Transverse colon (tissue), 3 donors: ENCODE measurements at regions not wholly inside any gene's neighbourhood (a gene's known extent, or its start where the extent isn't known, plus 50 kb on each side); places are given as distances from the start of the nearest gene placed in this dataset.

Experiments used
- CTCF ChIP-seq, 5 experiments: fragments of 200-600 bp in 3 of 5; fragments of 450-650 bp in 2 of 5; sonication (generic) in 3 of 5; IDR thresholded peaks; 1 replicate in 2 of 5; 2 replicates in 3 of 5; pipeline ENCODE4 v1.5.1; 2016 to 2017; ENCODE audit warnings: antibody characterized with exemption in 5 of 5, inconsistent platforms in 3 of 5, mild to moderate bottlenecking in 2 of 5, moderate library complexity in 1 of 5
- POLR2A ChIP-seq: fragments of 450-650 bp; IDR thresholded peaks from one replicate; pipeline ENCODE4 v1.6.1; 2016; ENCODE audit warnings: antibody characterized with exemption, mild to moderate bottlenecking, moderate library complexity

GRCh38 chr3:110710603-110711002 is 361.0 kb upstream of the NECTIN3 start:
- no peak for TF ChIP-seq CTCF (IDR thresholded peaks at IDR 0.05)
- TF ChIP-seq POLR2A = no peak
